Panc1 (cell line): ENCODE measurements at regions not wholly inside any gene's neighbourhood (a gene's known extent, or its start where the extent isn't known, plus 50 kb on each side); places are given as distances from the start of the nearest gene placed in this dataset.

Experiments
- ATAC-seq: fragments of 200-7000 bp; cut with Tn5 transposase; 2 replicates; pipeline ENCODE4 v1.9.1; 2020; ENCODE audit warnings: mild to moderate bottlenecking, moderate library complexity
- BruUV-seq: library from RNA; stranded (reverse); fragments of 400-500 nt; replicated peaks from 2 replicates; lab custom pipeline; 2021; lab: Mats Ljungman, UMichigan
- CTCF ChIA-PET: fragments of 300-600 bp; sonication (Branson Sonifier 250); formaldehyde crosslinking; loops from one replicate; lab custom pipeline; 2022; ENCODE audit warnings: antibody characterized with exemption; lab: Charles Lee
- POLR2A ChIA-PET: fragments of 300-600 bp; sonication (Branson Sonifier 250); formaldehyde crosslinking; loops from one replicate; lab custom pipeline; 2022; ENCODE audit warnings: antibody characterized with exemption; lab: Charles Lee
- DNase-seq: peaks from one replicate; pipeline ENCODE4 v3.0.0-alpha.2; 2010; ENCODE audit warnings: low read depth, low spot score
- H3K27ac ChIP-seq: 2 replicates; pipeline ENCODE4 v1.5.1; 2011; ENCODE audit warnings: mild to moderate bottlenecking, low read length, inconsistent platforms
- H3K27me3 ChIP-seq: fragments of 200-500 bp; sonication (Bioruptor generic); 2 replicates; pipeline ENCODE4 v1.6.0; 2014; ENCODE audit warnings: low read length, inconsistent platforms; ENCODE audit not compliant: control insufficient read depth, insufficient read depth
- H3K36me3 ChIP-seq: fragments of 200-500 bp; sonication (Bioruptor generic); 2 replicates; pipeline ENCODE4 v1.5.1; 2014; ENCODE audit warnings: inconsistent platforms, mild to moderate bottlenecking, low read length, moderate library complexity; ENCODE audit not compliant: control insufficient read depth, insufficient read depth
- H3K4me1 ChIP-seq: 2 replicates; pipeline ENCODE4 v1.5.1; 2011; ENCODE audit warnings: inconsistent platforms, mild to moderate bottlenecking, low read length, moderate library complexity; ENCODE audit not compliant: control insufficient read depth, insufficient read depth
- H3K4me3 ChIP-seq, 2 experiments: 2 replicates each; pipeline ENCODE4 v1.5.1; 2011 to 2012; ENCODE audit warnings: low read depth in 2 of 2, low read length in 2 of 2, mild to moderate bottlenecking in 2 of 2, inconsistent platforms in 1 of 2, moderate library complexity in 1 of 2
- H3K9me3 ChIP-seq: fragments of 200-500 bp; sonication (Bioruptor generic); 2 replicates; pipeline ENCODE4 v1.5.1; 2014; ENCODE audit warnings: low read depth, mild to moderate bottlenecking, inconsistent platforms, low read length, moderate library complexity; ENCODE audit not compliant: control insufficient read depth, insufficient read depth
- CTCF ChIP-seq: fragments of 450-650 bp; IDR thresholded peaks from 2 replicates; pipeline ENCODE4 v1.5.1; 2017; ENCODE audit warnings: mild to moderate bottlenecking
- POLR2AphosphoS5 ChIP-seq: IDR thresholded peaks from 2 replicates; pipeline ENCODE4 v1.6.1; 2012; ENCODE audit warnings: mild to moderate bottlenecking, low read depth, low read length, moderate library complexity
- REST ChIP-seq, 2 experiments: IDR thresholded peaks; 2 replicates each; pipeline ENCODE4 v1.6.1; 2011 to 2012; ENCODE audit warnings: low read depth in 2 of 2, control low read depth in 1 of 2, low read length in 1 of 2, mild to moderate bottlenecking in 1 of 2, moderate library complexity in 1 of 2; ENCODE audit not compliant: insufficient read depth in 1 of 2
- SIN3A ChIP-seq: IDR thresholded peaks from 2 replicates; pipeline ENCODE4 v1.6.1; 2012; ENCODE audit warnings: low read depth, mild to moderate bottlenecking, low read length, moderate library complexity, borderline replicate concordance; ENCODE audit not compliant: insufficient read depth
- TCF7L2 ChIP-seq: IDR thresholded peaks from 2 replicates; pipeline ENCODE4 v1.6.1; 2011; ENCODE audit warnings: mild to moderate bottlenecking, low read depth, low read length, inconsistent platforms
- in situ Hi-C: cut with HindIII; loops from 2 replicates; pipeline ENCODE4 v1.10.0; 2016; ENCODE audit warnings: low sequenced_read_pairs, low pct_unique_long_range_greater_than_20kb
- intact Hi-C: fragments of 100-400 bp; cut with micrococcal nuclease; formaldehyde crosslinking; loops from one replicate; pipeline ENCODE4 v1.10.0; 2022; ENCODE audit not compliant: unreplicated experiment

GRCh38 chr1:184152974-184153373 lies 101.4 kb downstream of the TSEN15 start:
- no peak for TF ChIP-seq TCF7L2
- TF ChIP-seq SIN3A, result no peak
- no peak for TF ChIP-seq CTCF
- Histone ChIP-seq H3K27me3 (peaks cover 9% of the 10 kb centered on the region; the same call in 1 of the 2 replicates), H3K36me3 (no peaks in the 10 kb centered on the region), H3K4me3 (no peak overlapping the region; a peak in 1 of 4 replicates), H3K9me3 (no peaks in the 10 kb centered on the region), H3K4me1 (no peaks in the 10 kb centered on the region; the same call in 1 of the 2 replicates), H3K27ac (no peak overlapping the region)
- BruUV-seq, result no TSS peak
- no peak for DNase-seq
- CTCF ChIA-PET, result no interaction called here
- POLR2A ChIA-PET, result no interaction called here
- intact Hi-C loops (no loop called here), in situ Hi-C loops (no loop called here)
- no peak for ATAC-seq

- no peak overlapping the region for H3K4me3 ChIP-seq
- TF ChIP-seq TCF7L2, result no peak
- TF ChIP-seq POLR2AphosphoS5, result no peak
- no peak for TF ChIP-seq SIN3A
- no peak for TF ChIP-seq CTCF
- TF ChIP-seq REST (IDR thresholded peaks at IDR 0.05; ENCODE audit: insufficient read depth in 1 of 2, low read depth in 2 of 2, low read length in 1 of 2), result no peak
- DNase-seq (no peak), ATAC-seq (no peak)
- no peaks in the 10 kb centered on the region for H3K36me3 ChIP-seq
- in situ Hi-C loops, result no loop called here
- POLR2A ChIA-PET, result no interaction called here
- H3K27me3 ChIP-seq, result peaks cover 7% of the 10 kb centered on the region; the same call in 1 of the 2 replicates
- no peaks in the 10 kb centered on the region for H3K9me3 ChIP-seq
- intact Hi-C loops, result no loop called here
- CTCF ChIA-PET, result no interaction called here
- no peaks in the 10 kb centered on the region; the same call in 1 of the 2 replicates for H3K4me1 ChIP-seq
- no TSS peak for BruUV-seq
- no peak overlapping the region for H3K27ac ChIP-seq
Observed at GRCh38 chr1:184153731-184154130, 102.2 kb downstream of the TSEN15 start.
